HG03135 (cell line): ENCODE measurements at regions not wholly inside any gene's neighbourhood (a gene's known extent, or its start where the extent isn't known, plus 50 kb on each side); places are given as distances from the start of the nearest gene placed in this dataset.

Source experiments
- ATAC-seq: cut with Tn5 transposase; IDR thresholded peaks from one replicate; pipeline ENCODE4 v1.9.1; 2021; ENCODE audit warnings: mild to moderate bottlenecking, moderate library complexity; ENCODE audit not compliant: unreplicated experiment

- no peak for ATAC-seq
Measured at GRCh38 chr3:56985878-56986277, 74.6 kb upstream of the SPATA12 start.

GRCh38 chr3:56985460-56985859, 75.0 kb upstream of the SPATA12 start:
- ATAC-seq, result no peak

- no peak for ATAC-seq
Measured at GRCh38 chr3:56983427-56983826, 77.0 kb upstream of the SPATA12 start.

GRCh38 chr3:56981445-56982230, 78.8 kb upstream of the SPATA12 start:
- ATAC-seq, result no peak

- ATAC-seq, result no peak
Measured at GRCh38 chr3:56980798-56981390, 79.6 kb upstream of the SPATA12 start.

- ATAC-seq, result no peak
Measured at GRCh38 chr3:56980243-56980642, 80.2 kb upstream of the SPATA12 start.

GRCh38 chr3:56979791-56980190, 80.7 kb upstream of the SPATA12 start:
- no peak for ATAC-seq

GRCh38 chr3:56977561-56977889, 82.9 kb upstream of the SPATA12 start:
- ATAC-seq, result no peak

- no peak for ATAC-seq
Measured at GRCh38 chr3:56976651-56977560, 83.6 kb upstream of the SPATA12 start.

- no peak for ATAC-seq
Measured at GRCh38 chr3:56975567-56975966, 84.9 kb upstream of the SPATA12 start.

GRCh38 chr3:56974247-56974930, 86.1 kb upstream of the SPATA12 start:
- ATAC-seq, result no peak

- ATAC-seq, result no peak
Measured at GRCh38 chr3:56971816-56972215, 88.6 kb upstream of the SPATA12 start.

- no peak for ATAC-seq
Measured at GRCh38 chr3:56971261-56971660, 89.2 kb upstream of the SPATA12 start.

- no peak for ATAC-seq
Measured at GRCh38 chr3:56970461-56970879, 90.0 kb upstream of the SPATA12 start.

GRCh38 chr3:56969851-56970250, 90.6 kb upstream of the SPATA12 start:
- ATAC-seq, result no peak

GRCh38 chr3:56966509-56966908, 94.0 kb upstream of the SPATA12 start:
- ATAC-seq, result no peak

- no peak for ATAC-seq
Measured at GRCh38 chr3:56966104-56966503, 94.4 kb upstream of the SPATA12 start.

GRCh38 chr3:56962922-56963321, 97.5 kb upstream of the SPATA12 start:
- ATAC-seq, result no peak

- no peak for ATAC-seq
Measured at GRCh38 chr3:56962206-56962605, 98.3 kb upstream of the SPATA12 start.

GRCh38 chr3:56960234-56960917, 100.1 kb upstream of the SPATA12 start:
- no peak for ATAC-seq

- ATAC-seq, result no peak
Measured at GRCh38 chr3:56958879-56959278, 101.6 kb upstream of the SPATA12 start.
